ENCODE measurements at regions not wholly inside any gene's neighbourhood (a gene's known extent, or its start where the extent isn't known, plus 50 kb on each side); places are given as distances from the start of the nearest gene placed in this dataset.

DNA sequence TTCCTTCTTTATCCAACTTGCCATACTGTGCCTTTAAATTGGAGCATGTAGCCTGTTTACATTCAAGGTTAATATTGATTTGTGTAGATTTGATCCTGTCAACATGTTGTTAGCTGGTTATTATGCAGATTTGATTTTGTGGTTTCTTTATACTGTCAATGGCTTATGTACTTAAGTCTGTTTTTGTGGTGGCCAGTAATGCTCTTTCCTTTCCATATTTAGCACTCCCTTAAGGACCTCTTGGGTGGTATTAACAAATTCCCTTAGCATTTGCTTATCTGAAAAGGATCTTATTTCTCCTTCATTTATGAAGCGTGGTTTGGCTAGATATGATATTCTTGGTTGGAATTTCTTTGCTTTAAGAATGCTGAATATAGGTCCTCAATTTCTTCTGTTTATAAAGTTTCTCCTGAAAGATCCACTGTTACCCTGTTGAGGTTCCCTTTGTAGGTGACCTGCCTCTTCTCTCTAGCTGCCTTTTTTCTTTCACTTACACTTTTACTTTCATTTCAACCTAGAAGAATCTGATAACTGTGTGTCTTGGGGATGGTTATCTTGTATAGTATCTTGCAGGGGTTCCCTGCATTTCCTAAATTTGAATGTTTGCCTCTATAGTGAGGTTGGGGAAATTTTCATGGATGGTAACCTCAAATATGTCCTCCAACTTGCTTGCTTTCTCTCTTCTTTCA is 86.9 kb upstream of the NEGR1 start:
- peaks cover 6% of the 10 kb centered on the region for H3K4me1 Mint-ChIP-seq (ENCODE audit: low read depth)
- H3K36me3 Mint-ChIP-seq (ENCODE audit: low read depth): no peaks in the 10 kb centered on the region
- H3K4me3 Mint-ChIP-seq: no peak overlapping the region
- H3K27me3 Mint-ChIP-seq: no peaks in the 10 kb centered on the region
- peaks cover 5% of the 10 kb centered on the region for H3K9me3 Mint-ChIP-seq
- H3K27ac Mint-ChIP-seq: no peak overlapping the region

DNA sequence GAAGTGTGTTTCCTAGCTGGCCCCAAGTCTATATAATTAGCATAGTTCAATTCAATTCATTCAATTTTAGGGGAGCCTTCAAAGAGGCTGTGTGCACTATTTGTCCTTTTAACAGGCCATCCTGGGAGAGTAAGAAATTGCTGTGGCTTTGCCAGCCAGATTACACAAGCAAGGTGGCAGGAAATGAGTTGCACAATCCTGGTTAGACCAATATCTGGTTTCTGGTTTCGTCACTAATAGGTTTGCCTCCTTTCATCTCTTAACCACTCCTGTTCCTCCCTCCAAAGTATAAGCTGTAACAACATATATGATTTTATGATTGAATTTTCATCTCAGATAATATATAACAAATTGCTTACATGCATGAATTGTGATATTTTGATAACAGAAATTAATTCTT is 84.1 kb upstream of the NEGR1 start:
- Mint-ChIP-seq H3K4me1 (ENCODE audit: low read depth) (peaks cover 6% of the 10 kb centered on the region), H3K27ac (no peak overlapping the region), H3K9me3 (peaks cover 5% of the 10 kb centered on the region), H3K36me3 (ENCODE audit: low read depth) (no peaks in the 10 kb centered on the region), H3K4me3 (no peak overlapping the region), H3K27me3 (no peaks in the 10 kb centered on the region)

DNA sequence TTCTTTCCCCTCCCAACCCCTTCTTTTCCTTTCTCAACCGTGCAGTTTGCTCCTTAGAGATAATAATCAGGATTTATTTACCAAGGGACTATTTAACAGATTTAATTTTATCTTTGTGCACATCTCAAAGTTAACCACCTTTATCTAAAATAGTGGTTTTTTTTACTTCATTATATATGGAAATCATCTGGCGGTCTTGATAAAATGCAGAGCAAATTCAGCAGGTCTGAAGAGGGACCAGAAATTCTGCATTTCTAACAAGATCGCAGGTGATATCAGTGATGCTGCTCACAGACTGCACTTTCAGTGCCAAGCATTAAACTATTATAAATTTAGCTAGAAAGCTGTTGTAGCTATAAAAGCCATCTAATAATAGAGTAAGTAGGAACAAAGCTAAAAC is 83.4 kb upstream of the NEGR1 start:
- no peak overlapping the region for H3K4me3 Mint-ChIP-seq
- H3K27me3 Mint-ChIP-seq: no peaks in the 10 kb centered on the region
- H3K36me3 Mint-ChIP-seq (ENCODE audit: low read depth): no peaks in the 10 kb centered on the region
- no peak overlapping the region for H3K27ac Mint-ChIP-seq
- H3K4me1 Mint-ChIP-seq (ENCODE audit: low read depth): peaks cover 6% of the 10 kb centered on the region
- H3K9me3 Mint-ChIP-seq: peaks cover 5% of the 10 kb centered on the region

DNA sequence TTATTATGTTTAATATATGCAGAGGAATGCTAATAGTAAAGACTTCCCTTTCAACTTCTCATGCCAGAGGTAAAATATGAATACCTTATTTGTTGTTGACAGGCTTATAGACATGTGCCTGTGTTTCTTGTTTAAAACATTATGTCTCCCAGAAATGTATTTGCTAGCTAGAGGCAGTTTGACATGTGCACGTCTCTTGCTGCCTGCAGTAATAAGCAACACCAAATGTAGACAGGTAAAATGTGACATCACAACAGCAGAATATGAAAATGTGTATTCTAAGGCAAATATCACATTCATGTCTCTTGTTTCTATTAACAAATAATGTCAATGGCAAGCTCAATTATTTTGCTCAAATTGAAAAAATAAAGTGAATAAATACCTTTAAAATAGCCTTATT is 80.2 kb upstream of the NEGR1 start:
- Mint-ChIP-seq H3K4me3 (no peak overlapping the region), H3K36me3 (ENCODE audit: low read depth) (no peaks in the 10 kb centered on the region), H3K4me1 (ENCODE audit: low read depth) (no peaks in the 10 kb centered on the region), H3K27me3 (no peaks in the 10 kb centered on the region), H3K27ac (no peak overlapping the region), H3K9me3 (no peaks in the 10 kb centered on the region)

DNA sequence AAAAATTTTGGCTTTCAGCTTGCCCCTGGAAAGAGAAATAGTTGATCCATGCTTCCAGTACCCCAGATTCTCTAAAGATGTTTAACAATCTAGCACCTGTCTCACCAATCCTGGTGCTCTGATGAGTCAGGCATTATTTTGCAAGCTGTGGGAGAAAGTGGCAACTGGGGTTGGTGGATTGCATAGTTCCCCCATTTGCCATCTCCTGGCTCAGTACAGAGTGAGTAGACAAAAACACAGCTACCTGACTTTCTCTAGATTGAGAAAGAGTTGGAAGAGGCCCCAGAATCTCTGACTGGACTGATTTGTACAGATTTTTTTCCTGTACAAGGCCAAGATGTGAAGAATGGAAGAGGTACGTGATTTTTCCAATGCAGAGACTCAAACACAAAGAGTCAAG is 75.1 kb upstream of the NEGR1 start:
- Mint-ChIP-seq H3K36me3 (ENCODE audit: low read depth) (no peaks in the 10 kb centered on the region), H3K27ac (no peak overlapping the region), H3K4me1 (ENCODE audit: low read depth) (no peaks in the 10 kb centered on the region), H3K27me3 (no peaks in the 10 kb centered on the region), H3K9me3 (no peaks in the 10 kb centered on the region), H3K4me3 (no peak overlapping the region)

DNA sequence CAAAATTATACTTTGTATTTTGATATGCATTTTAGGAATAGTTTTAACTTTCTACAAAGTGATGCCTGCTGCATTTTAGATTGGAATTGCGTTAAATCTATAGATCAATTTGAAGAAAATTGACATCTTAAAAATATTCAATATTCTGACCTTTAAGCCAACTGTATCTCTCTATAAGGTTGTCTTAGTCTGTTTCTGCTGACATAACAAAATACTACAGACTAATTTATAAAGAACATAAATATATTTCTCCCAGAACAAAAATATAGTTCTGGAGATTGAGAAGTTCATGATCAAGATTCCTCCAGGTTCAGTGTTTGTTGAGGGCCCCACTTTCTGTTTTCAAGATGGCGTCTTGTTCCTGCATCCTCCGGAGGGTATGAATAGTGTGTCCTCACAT is 73.6 kb upstream of the NEGR1 start:
- no peaks in the 10 kb centered on the region for H3K4me1 Mint-ChIP-seq (ENCODE audit: low read depth)
- no peaks in the 10 kb centered on the region for H3K9me3 Mint-ChIP-seq
- H3K27me3 Mint-ChIP-seq: no peaks in the 10 kb centered on the region
- no peaks in the 10 kb centered on the region for H3K36me3 Mint-ChIP-seq (ENCODE audit: low read depth)
- H3K27ac Mint-ChIP-seq: no peak overlapping the region
- no peak overlapping the region for H3K4me3 Mint-ChIP-seq

DNA sequence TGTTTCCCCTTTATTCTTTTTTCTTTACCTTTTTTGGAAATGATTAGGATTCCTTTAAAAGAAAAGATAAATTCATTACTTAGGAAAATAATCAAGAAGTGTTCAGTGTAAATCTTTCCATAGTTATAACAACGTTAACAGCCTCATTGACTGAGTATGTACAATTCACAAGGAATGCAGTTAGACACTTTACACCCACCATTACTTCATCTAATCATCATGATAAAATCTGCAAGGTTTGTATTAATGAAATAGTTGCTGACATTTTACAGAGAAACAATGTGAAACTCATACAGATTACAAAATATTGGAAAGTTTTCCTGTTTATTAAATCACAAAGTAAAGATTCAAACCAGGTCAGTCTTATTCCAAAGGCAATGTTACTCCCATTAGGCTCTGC is 59.3 kb upstream of the NEGR1 start:
- Mint-ChIP-seq H3K36me3 (ENCODE audit: low read depth) (no peaks in the 10 kb centered on the region), H3K4me3 (no peak overlapping the region), H3K4me1 (ENCODE audit: low read depth) (no peaks in the 10 kb centered on the region), H3K9me3 (no peaks in the 10 kb centered on the region), H3K27me3 (no peaks in the 10 kb centered on the region), H3K27ac (no peak overlapping the region)

DNA sequence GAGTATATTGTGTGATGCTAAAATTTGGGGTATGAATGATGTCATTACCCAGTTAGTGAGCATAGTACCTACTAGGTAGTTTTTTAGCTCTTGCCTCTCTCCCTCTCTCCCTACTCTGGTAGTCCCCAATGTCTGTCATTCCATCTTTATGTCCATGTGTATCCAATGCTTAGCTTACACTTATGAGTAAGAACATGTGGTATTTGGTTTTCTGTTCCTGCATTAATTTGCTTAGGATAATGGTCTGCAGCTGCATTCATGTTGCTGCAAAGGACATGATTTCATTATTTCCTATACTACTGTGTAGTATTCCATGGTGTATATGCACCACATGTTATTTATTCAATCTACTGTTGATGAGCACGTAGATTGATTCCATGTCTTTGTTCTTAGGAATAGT is 54.4 kb upstream of the NEGR1 start:
- Mint-ChIP-seq H3K36me3 (ENCODE audit: low read depth) (no peaks in the 10 kb centered on the region), H3K27ac (no peak overlapping the region), H3K27me3 (no peaks in the 10 kb centered on the region), H3K4me1 (ENCODE audit: low read depth) (no peaks in the 10 kb centered on the region), H3K4me3 (no peak overlapping the region), H3K9me3 (no peaks in the 10 kb centered on the region)

Measured in stimulated activated naive CD8-positive, alpha-beta T cell treated with anti-CD3 and anti-CD28 coated beads, Interleukin-15, Interleukin-2, amounts not matched to agents 100 ng/mL and 50 ng/mL, for 24 hours (primary cell).